ENCODE measurements at regions not wholly inside any gene's neighbourhood (a gene's known extent, or its start where the extent isn't known, plus 50 kb on each side); places are given as distances from the start of the nearest gene placed in this dataset.

DNA sequence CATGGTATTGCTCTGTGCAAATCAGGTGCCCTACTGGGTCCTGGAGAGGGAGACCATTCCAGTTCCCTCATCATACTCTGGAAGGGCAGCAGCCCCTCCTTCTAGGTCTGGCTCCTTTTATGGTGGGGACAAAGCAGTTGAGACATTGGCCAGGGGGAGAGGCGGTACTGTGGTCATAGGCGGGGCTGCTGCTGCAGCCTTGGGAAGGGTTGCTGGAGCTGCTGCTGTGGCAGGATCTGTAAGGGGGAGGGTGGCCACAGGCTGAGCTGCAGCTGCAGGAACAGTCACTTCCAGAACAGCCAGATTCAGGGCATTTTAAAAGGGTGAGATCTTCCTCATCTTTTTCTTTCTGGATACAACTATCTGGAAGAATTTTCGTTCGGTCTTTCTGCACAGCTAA, 233.0 kb upstream of the SGCD start:
- TF ChIP-seq, protein P1, sequence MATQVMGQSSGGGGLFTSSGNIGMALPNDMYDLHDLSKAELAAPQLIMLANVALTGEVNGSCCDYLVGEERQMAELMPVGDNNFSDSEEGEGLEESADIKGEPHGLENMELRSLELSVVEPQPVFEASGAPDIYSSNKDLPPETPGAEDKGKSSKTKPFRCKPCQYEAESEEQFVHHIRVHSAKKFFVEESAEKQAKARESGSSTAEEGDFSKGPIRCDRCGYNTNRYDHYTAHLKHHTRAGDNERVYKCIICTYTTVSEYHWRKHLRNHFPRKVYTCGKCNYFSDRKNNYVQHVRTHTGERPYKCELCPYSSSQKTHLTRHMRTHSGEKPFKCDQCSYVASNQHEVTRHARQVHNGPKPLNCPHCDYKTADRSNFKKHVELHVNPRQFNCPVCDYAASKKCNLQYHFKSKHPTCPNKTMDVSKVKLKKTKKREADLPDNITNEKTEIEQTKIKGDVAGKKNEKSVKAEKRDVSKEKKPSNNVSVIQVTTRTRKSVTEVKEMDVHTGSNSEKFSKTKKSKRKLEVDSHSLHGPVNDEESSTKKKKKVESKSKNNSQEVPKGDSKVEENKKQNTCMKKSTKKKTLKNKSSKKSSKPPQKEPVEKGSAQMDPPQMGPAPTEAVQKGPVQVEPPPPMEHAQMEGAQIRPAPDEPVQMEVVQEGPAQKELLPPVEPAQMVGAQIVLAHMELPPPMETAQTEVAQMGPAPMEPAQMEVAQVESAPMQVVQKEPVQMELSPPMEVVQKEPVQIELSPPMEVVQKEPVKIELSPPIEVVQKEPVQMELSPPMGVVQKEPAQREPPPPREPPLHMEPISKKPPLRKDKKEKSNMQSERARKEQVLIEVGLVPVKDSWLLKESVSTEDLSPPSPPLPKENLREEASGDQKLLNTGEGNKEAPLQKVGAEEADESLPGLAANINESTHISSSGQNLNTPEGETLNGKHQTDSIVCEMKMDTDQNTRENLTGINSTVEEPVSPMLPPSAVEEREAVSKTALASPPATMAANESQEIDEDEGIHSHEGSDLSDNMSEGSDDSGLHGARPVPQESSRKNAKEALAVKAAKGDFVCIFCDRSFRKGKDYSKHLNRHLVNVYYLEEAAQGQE (IDR thresholded peaks at IDR 0.05; ENCODE audit: insufficient read depth in 1 of 2, low read depth in 2 of 2, low read length in 2 of 2), result no peak
- TF ChIP-seq SIN3A (IDR thresholded peaks at IDR 0.05; ENCODE audit: borderline replicate concordance, insufficient read depth, low read length) (no peak), POLR2AphosphoS5 (IDR thresholded peaks at IDR 0.05; ENCODE audit: low read depth, low read length) (no peak)
